HUES6 (cell line): ENCODE measurements at regions not wholly inside any gene's neighbourhood (a gene's known extent, or its start where the extent isn't known, plus 50 kb on each side); places are given as distances from the start of the nearest gene placed in this dataset.

Experiments used
- H3K27ac ChIP-seq: 2 replicates; pipeline ENCODE4 v1.7.0; 2013; ENCODE audit warnings: low read depth, mild to moderate bottlenecking, low read length, inconsistent platforms
- H3K27me3 ChIP-seq: 2 replicates; pipeline ENCODE4 v1.6.1; 2013; ENCODE audit warnings: low read length; ENCODE audit not compliant: control insufficient read depth, insufficient read depth
- H3K36me3 ChIP-seq: 2 replicates; pipeline ENCODE4 v1.6.1; 2013; ENCODE audit warnings: low read length; ENCODE audit not compliant: control insufficient read depth, insufficient read depth
- H3K4me1 ChIP-seq: 2 replicates; pipeline ENCODE4 v1.6.1; 2013; ENCODE audit warnings: low read length; ENCODE audit not compliant: control insufficient read depth, insufficient read depth
- H3K4me3 ChIP-seq: 2 replicates; pipeline ENCODE4 v1.5.1; 2013; ENCODE audit warnings: low read depth, low read length
- H3K9ac ChIP-seq: one replicate; pipeline ENCODE4 v1.6.1; 2013; ENCODE audit warnings: mild to moderate bottlenecking, low read length
- H3K9me3 ChIP-seq: 2 replicates; pipeline ENCODE4 v1.6.1; 2013; ENCODE audit warnings: low read depth, low read length; ENCODE audit not compliant: control insufficient read depth, insufficient read depth

GRCh38 chr20:61168605-61169004 lies 83.5 kb upstream of the CDH4 start:
- Histone ChIP-seq H3K27me3 (peaks cover 46% of the 10 kb centered on the region), H3K27ac (no peak overlapping the region), H3K9ac (no peak overlapping the region), H3K36me3 (no peaks in the 10 kb centered on the region), H3K4me3 (no peak overlapping the region), H3K9me3 (no peaks in the 10 kb centered on the region; the same call in 1 of the 2 replicates), H3K4me1 (peaks cover 10% of the 10 kb centered on the region; the same call in 1 of the 2 replicates)

DNA sequence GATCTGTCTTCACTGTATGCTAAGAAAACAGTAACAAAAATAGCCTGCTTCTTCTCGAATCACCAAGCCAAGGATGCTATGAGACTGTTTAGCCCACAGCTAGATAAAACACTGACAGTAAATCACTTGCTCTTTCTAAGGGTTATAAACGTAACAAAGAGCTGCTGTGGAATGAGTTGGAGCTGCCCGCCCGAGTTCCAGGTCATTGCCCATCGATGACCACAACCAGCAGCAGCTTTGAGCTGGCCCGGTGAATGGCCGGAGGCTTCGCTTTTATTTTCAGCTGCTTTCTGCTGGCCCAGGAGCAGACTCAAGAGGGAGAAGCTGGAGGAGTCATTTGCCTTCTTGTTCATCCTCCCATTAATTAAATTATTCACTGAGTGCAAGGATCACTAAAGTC lies 82.2 kb upstream of the CDH4 start:
- H3K27ac ChIP-seq: no peak overlapping the region
- H3K4me3 ChIP-seq: no peak overlapping the region
- H3K9me3 ChIP-seq: no peaks in the 10 kb centered on the region; the same call in 1 of the 2 replicates
- H3K9ac ChIP-seq: no peak overlapping the region
- H3K27me3 ChIP-seq: peaks cover 48% of the 10 kb centered on the region
- H3K4me1 ChIP-seq: peaks cover 10% of the 10 kb centered on the region; the same call in 1 of the 2 replicates
- no peaks in the 10 kb centered on the region for H3K36me3 ChIP-seq

DNA sequence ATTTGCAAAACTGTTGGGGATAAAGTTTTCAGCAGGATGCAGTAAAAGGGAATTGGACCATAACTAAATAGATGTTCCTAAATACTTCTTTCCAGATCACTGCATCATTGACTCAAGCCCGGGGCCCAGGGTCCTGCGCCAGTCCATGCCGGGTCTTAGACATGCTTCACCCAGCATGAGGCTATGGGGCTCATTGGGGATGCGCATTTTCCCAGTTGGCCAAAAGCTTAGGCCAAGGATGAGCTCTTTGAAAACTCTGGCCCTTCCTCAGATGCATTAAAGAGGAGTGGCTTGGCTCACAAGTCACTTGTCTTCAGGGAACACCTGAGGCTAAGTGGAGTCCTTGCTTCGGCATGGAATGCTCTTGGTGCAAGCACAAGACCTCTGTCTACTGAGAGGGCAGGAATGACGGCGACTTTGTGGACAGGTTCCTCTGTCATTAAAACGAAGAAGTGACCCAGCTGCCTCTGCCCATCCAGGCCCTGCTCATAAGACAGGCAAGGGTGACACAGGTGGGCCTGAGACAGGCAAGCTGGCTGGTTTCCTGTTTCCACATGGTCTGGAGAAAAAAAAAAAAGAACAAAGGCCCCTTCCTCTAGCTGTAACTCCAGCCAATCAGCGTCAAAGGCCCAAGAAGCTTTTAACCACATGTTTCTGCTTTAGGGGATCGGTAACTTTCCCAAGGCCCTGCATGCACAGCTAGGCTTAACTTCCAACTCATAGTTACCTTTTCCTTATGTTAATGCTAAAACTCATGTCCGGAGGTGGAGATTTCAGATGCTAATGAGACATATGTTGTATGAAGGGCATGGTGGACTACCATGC lies 81.4 kb upstream of the CDH4 start:
- H3K36me3 ChIP-seq: no peaks in the 10 kb centered on the region
- no peaks in the 10 kb centered on the region; the same call in 1 of the 2 replicates for H3K9me3 ChIP-seq
- no peak overlapping the region for H3K27ac ChIP-seq
- H3K27me3 ChIP-seq: peaks cover 54% of the 10 kb centered on the region
- peaks cover 10% of the 10 kb centered on the region; the same call in 1 of the 2 replicates for H3K4me1 ChIP-seq
- H3K4me3 ChIP-seq: no peak overlapping the region
- no peak overlapping the region for H3K9ac ChIP-seq

DNA sequence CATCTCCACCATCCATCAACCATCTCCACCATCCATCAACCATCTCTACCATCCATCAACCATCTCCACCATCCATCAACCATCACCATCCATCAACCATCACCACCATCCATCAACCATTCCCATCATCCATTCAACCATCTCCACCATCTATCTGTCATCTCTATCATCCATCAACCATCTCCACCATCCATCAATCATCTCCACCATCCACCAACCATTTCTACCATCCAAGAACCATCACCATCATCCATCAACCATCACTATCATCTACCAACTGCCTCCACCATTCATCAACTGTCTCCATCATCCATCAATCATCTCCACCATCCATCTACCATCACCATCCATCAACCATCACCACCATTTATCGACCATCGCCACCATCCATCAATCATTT lies 78.8 kb upstream of the CDH4 start:
- no peaks in the 10 kb centered on the region for H3K36me3 ChIP-seq
- peaks cover 65% of the 10 kb centered on the region for H3K27me3 ChIP-seq
- no peak overlapping the region for H3K27ac ChIP-seq
- H3K4me1 ChIP-seq: peaks cover 12% of the 10 kb centered on the region
- H3K9ac ChIP-seq: no peak overlapping the region
- H3K4me3 ChIP-seq: no peak overlapping the region
- no peaks in the 10 kb centered on the region; the same call in 1 of the 2 replicates for H3K9me3 ChIP-seq

- H3K4me1 ChIP-seq: peaks cover 16% of the 10 kb centered on the region
- no peak overlapping the region for H3K27ac ChIP-seq
- H3K36me3 ChIP-seq: no peaks in the 10 kb centered on the region
- no peaks in the 10 kb centered on the region; the same call in 1 of the 2 replicates for H3K9me3 ChIP-seq
- no peak overlapping the region for H3K9ac ChIP-seq
- H3K4me3 ChIP-seq: no peak overlapping the region
- H3K27me3 ChIP-seq: peaks cover 67% of the 10 kb centered on the region
These were observed 77.9 kb upstream of the CDH4 start for GRCh38 chr20:61173961-61174725.

DNA sequence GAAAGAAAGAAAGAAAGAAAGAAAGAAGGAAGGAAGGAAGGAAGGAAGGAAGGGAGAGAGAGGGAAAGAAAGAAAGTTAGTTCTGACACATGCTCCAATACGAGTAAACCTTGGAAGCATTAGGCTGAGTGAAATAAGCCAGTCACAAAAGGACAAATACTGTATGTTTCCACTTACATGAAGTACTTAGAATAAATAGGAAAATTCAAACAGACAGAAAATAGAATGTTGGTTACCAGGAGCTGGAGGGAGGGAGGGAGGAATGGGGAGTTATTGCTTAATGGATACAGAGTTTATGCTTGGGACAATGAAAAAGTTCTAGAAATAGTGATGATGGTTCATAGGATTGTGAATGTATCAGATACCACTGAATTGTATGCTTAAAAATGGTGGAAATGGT lies 75.2 kb upstream of the CDH4 start:
- H3K4me3 ChIP-seq: no peak overlapping the region
- peaks cover 6% of the 10 kb centered on the region; the same call in 1 of the 2 replicates for H3K4me1 ChIP-seq
- no peaks in the 10 kb centered on the region; the same call in 1 of the 2 replicates for H3K9me3 ChIP-seq
- H3K36me3 ChIP-seq: no peaks in the 10 kb centered on the region
- peaks cover 78% of the 10 kb centered on the region for H3K27me3 ChIP-seq
- no peak overlapping the region for H3K27ac ChIP-seq
- no peak overlapping the region for H3K9ac ChIP-seq

DNA sequence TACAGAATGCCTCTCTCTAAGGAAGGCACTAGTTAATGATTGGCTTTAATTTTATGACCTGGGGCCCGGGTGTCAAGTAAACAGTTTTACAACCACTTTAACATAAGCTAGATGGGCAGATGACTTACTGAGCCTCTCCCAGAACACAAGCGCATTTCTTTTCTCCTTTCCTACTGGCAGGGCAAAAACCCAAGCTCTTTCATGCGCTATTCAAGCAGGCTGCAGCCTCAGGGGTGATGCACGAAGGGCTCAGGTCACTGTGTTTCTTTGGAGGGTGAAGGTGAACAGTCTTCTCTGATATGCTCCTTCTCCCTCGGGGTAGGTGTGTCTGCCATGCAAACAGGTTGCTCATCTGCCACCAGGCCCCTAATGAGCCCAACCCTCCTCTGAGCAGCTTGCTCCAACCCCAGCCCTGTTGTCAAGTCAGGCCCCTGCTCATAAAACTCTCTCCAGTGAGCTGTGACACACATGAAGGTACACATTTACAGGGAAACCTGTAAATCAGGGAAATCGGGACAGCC lies 73.5 kb upstream of the CDH4 start:
- Histone ChIP-seq H3K9ac (no peak overlapping the region), H3K36me3 (no peaks in the 10 kb centered on the region), H3K4me1 (peaks cover 6% of the 10 kb centered on the region; the same call in 1 of the 2 replicates), H3K4me3 (no peak overlapping the region), H3K9me3 (no peaks in the 10 kb centered on the region), H3K27ac (no peak overlapping the region), H3K27me3 (peaks cover 69% of the 10 kb centered on the region)

DNA sequence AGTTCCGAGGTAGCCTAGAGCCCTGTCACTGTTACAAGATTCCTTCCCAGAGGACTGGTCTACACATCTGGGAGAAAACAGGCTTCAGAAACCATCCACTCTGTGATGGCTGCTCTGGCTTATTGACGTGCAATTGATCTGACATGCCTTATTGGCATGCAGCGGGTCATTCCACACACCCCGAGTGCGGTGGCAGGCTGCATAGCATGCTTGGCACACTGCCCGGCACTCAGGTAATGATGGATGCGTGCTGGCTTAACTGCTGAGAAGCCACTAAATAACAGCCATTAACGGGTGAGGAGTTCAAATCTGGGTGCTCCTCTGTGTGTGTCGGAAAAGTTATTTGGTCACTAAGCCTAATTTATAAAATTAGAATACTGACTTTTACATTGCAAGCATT lies 67.9 kb upstream of the CDH4 start:
- H3K9ac ChIP-seq: no peak overlapping the region
- no peak overlapping the region for H3K27ac ChIP-seq
- H3K27me3 ChIP-seq: peaks cover 44% of the 10 kb centered on the region
- H3K9me3 ChIP-seq: no peaks in the 10 kb centered on the region
- H3K4me3 ChIP-seq: no peak overlapping the region
- H3K4me1 ChIP-seq: peaks cover 8% of the 10 kb centered on the region; the same call in 1 of the 2 replicates
- H3K36me3 ChIP-seq: no peaks in the 10 kb centered on the region

GRCh38 chr20:61185181-61185580 lies 66.9 kb upstream of the CDH4 start:
- Histone ChIP-seq H3K27me3 (peaks cover 35% of the 10 kb centered on the region), H3K9me3 (no peaks in the 10 kb centered on the region), H3K36me3 (no peaks in the 10 kb centered on the region), H3K27ac (no peak overlapping the region), H3K4me3 (no peak overlapping the region), H3K9ac (no peak overlapping the region), H3K4me1 (peaks cover 8% of the 10 kb centered on the region; the same call in 1 of the 2 replicates)

- Histone ChIP-seq H3K27me3 (peaks cover 31% of the 10 kb centered on the region), H3K4me3 (no peak overlapping the region), H3K27ac (no peak overlapping the region), H3K9me3 (no peaks in the 10 kb centered on the region), H3K4me1 (peaks cover 8% of the 10 kb centered on the region; the same call in 1 of the 2 replicates), H3K9ac (no peak overlapping the region), H3K36me3 (no peaks in the 10 kb centered on the region)
These were observed 66.0 kb upstream of the CDH4 start for GRCh38 chr20:61185841-61186601.
